ENCODE measurements at regions not wholly inside any gene's neighbourhood (a gene's known extent, or its start where the extent isn't known, plus 50 kb on each side); places are given as distances from the start of the nearest gene placed in this dataset.
"Not testable (repeated sequence)": the region's sequence is repeated elsewhere in the genome, so short reads cannot be mapped to it uniquely, and the experiment has no call there.

DNA sequence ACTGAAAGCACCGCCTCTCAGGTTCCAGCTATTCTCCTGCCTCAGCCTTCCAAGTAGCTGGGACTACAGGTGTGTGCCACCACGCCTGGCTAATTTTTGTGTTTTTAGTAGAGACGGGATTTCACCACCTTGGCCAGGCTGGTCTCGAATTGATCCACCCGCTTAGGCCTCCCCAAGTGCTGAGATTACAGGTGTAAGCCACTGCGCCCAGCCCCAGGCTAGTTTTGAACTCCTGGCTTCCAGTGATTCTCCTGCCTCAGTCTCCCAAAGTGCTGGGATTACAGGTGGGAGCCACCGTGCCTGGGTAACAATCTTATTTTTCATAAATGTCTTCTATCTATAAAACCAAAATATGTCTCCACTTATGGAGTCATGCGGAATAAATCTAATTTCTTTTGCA is 104.1 kb upstream of the ZNF438 start:
- TF ChIP-seq CTCF, POLR2A (IDR thresholded peaks at IDR 0.05): not testable (repeated sequence)

Data from uterus (tissue), 2 donors.